NCI-H2171 treated with DMSO at 0.1 percent for 48 hours (cell line): ENCODE measurements at regions not wholly inside any gene's neighbourhood (a gene's known extent, or its start where the extent isn't known, plus 50 kb on each side); places are given as distances from the start of the nearest gene placed in this dataset.
"Not testable (repeated sequence)": the region's sequence is repeated elsewhere in the genome, so short reads cannot be mapped to it uniquely, and the experiment has no call there.

Experiments
- DNase-seq: peaks from one replicate; lab custom pipeline; 2025; lab: John Stamatoyannopoulos, UW

GRCh38 chr5:163695830-163696578 lies 190.6 kb downstream of the MAT2B start:
- DNase-seq, result peak; percentile 58

- no peak for DNase-seq
Measured at GRCh38 chr5:163696579-163696887, 191.1 kb downstream of the MAT2B start.

GRCh38 chr5:163706053-163706771 lies 200.8 kb downstream of the MAT2B start:
- DNase-seq, result peak; percentile 11

- DNase-seq, result no peak
Measured at GRCh38 chr5:163712011-163712410, 206.6 kb downstream of the MAT2B start.

GRCh38 chr5:163718272-163718671 lies 212.9 kb downstream of the MAT2B start:
- DNase-seq, result no peak

GRCh38 chr5:163724305-163724704 lies 218.9 kb downstream of the MAT2B start:
- no peak for DNase-seq

GRCh38 chr5:163727028-163727427 lies 221.6 kb downstream of the MAT2B start:
- DNase-seq, result no peak

GRCh38 chr5:163730206-163730756 lies 224.9 kb downstream of the MAT2B start:
- DNase-seq, result no peak

GRCh38 chr5:163731256-163731655 lies 225.8 kb downstream of the MAT2B start:
- no peak for DNase-seq

GRCh38 chr5:163735069-163735468 lies 229.7 kb downstream of the MAT2B start:
- no peak for DNase-seq

GRCh38 chr5:163747586-163747985 lies 242.2 kb downstream of the MAT2B start:
- no peak for DNase-seq

GRCh38 chr5:163748934-163749333 lies 243.5 kb downstream of the MAT2B start:
- no peak for DNase-seq

GRCh38 chr5:163750415-163750814 lies 245.0 kb downstream of the MAT2B start:
- DNase-seq, result not testable (repeated sequence)

GRCh38 chr5:163755505-163755904 lies 250.1 kb downstream of the MAT2B start:
- DNase-seq, result no peak

- DNase-seq, result no peak
Measured at GRCh38 chr5:163756170-163756569, 250.8 kb downstream of the MAT2B start.

GRCh38 chr5:163757344-163757743 lies 251.9 kb downstream of the MAT2B start:
- DNase-seq, result no peak

GRCh38 chr5:163758283-163758711 lies 252.9 kb downstream of the MAT2B start:
- DNase-seq, result no peak

GRCh38 chr5:163759000-163759704 lies 253.7 kb downstream of the MAT2B start:
- DNase-seq, result no peak

GRCh38 chr5:163760498-163760897 lies 255.1 kb downstream of the MAT2B start:
- DNase-seq, result no peak

- no peak for DNase-seq
Measured at GRCh38 chr5:163766936-163767670, 261.7 kb downstream of the MAT2B start.

GRCh38 chr5:163770625-163771024 lies 265.2 kb downstream of the MAT2B start:
- DNase-seq, result no peak

- no peak for DNase-seq
Measured at GRCh38 chr5:163772241-163772640, 266.8 kb downstream of the MAT2B start.
